ENCODE measurements at regions not wholly inside any gene's neighbourhood (a gene's known extent, or its start where the extent isn't known, plus 50 kb on each side); places are given as distances from the start of the nearest gene placed in this dataset.

DNA sequence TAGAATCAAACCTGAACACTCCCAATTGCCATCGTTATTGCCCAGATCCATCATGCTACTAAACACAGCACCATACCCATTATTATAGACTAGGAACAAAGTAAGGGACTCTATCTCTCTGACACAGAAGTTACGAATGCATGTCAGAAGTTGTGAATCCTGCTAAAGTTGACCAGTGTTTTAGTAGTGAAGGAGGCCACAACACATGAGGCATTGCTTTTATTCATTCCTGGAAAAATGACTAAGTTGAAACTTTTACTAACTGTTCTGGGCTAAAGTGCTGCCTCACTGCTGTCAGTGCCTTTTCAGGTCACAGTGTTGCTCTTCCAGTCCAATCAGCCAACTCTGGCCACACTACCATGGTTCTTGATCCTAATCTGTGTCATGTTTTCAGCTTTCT lies 911.1 kb downstream of the TTLL7 start:
- H3K4me3 Mint-ChIP-seq, result no peak overlapping the region
- DNase-seq (ENCODE audit: low read depth, low spot score), result no peak
- H3K27me3 Mint-ChIP-seq (ENCODE audit: low read depth), result no peaks in the 10 kb centered on the region
- H3K9me3 Mint-ChIP-seq, result peaks cover 4% of the 10 kb centered on the region
- no peaks in the 10 kb centered on the region for H3K4me1 Mint-ChIP-seq
- peaks cover 9% of the 10 kb centered on the region for H3K36me3 Mint-ChIP-seq (ENCODE audit: low read depth)
- TF ChIP-seq CTCF (conservative IDR thresholded peaks at IDR 0.05), result no peak
- H3K27ac Mint-ChIP-seq (ENCODE audit: unreplicated experiment), result no peak overlapping the region

DNA sequence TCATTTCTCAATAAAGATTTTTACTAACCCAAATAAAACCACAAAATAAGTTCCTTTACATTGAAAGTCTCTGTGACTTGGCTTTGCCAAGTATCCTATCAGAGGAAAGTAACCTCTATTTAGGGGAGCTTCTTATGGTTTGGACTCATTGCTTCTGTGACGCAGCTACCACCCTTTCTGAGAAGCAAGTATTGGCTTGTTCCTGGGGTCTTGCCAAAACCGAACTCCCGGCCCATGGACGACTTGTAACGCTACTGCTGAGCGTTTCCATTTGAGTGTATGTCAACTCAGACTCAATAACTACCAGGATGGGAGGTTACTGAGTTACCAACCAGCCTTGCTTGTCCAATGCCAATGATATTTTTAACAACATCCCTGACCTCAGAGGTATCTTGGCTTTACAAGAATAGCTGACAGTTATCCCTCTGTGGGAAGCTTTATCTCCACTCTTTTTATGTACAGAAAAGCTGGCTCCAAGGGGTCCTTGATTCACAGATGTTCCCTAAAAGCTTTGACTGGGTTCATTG lies 911.9 kb downstream of the TTLL7 start:
- no peak overlapping the region for H3K4me3 Mint-ChIP-seq
- no peak overlapping the region for H3K27ac Mint-ChIP-seq (ENCODE audit: unreplicated experiment)
- peaks cover 4% of the 10 kb centered on the region for H3K9me3 Mint-ChIP-seq
- no peak for TF ChIP-seq CTCF (conservative IDR thresholded peaks at IDR 0.05)
- no peaks in the 10 kb centered on the region for H3K27me3 Mint-ChIP-seq (ENCODE audit: low read depth)
- H3K36me3 Mint-ChIP-seq (ENCODE audit: low read depth), result peaks cover 9% of the 10 kb centered on the region
- no peak for DNase-seq (ENCODE audit: low read depth, low spot score)
- H3K4me1 Mint-ChIP-seq, result no peaks in the 10 kb centered on the region

- peaks cover 4% of the 10 kb centered on the region for H3K9me3 Mint-ChIP-seq
- no peaks in the 10 kb centered on the region for H3K4me1 Mint-ChIP-seq
- H3K4me3 Mint-ChIP-seq, result no peak overlapping the region
- H3K27ac Mint-ChIP-seq (ENCODE audit: unreplicated experiment), result no peak overlapping the region
- TF ChIP-seq CTCF (conservative IDR thresholded peaks at IDR 0.05), result no peak
- H3K36me3 Mint-ChIP-seq (ENCODE audit: low read depth), result peaks cover 13% of the 10 kb centered on the region
- DNase-seq (ENCODE audit: low read depth, low spot score), result no peak
- H3K27me3 Mint-ChIP-seq (ENCODE audit: low read depth), result no peaks in the 10 kb centered on the region
Observed at GRCh38 chr1:83086346-83086745, 912.6 kb downstream of the TTLL7 start.

GRCh38 chr1:83083589-83084224 lies 915.2 kb downstream of the TTLL7 start:
- Mint-ChIP-seq H3K36me3 (ENCODE audit: low read depth) (peaks cover 13% of the 10 kb centered on the region), H3K27me3 (ENCODE audit: low read depth) (no peaks in the 10 kb centered on the region), H3K9me3 (peaks cover 6% of the 10 kb centered on the region), H3K4me1 (no peaks in the 10 kb centered on the region), H3K27ac (ENCODE audit: unreplicated experiment) (no peak overlapping the region), H3K4me3 (no peak overlapping the region)
- no peak for TF ChIP-seq CTCF (conservative IDR thresholded peaks at IDR 0.05)
- no peak for DNase-seq (ENCODE audit: low read depth, low spot score)

DNA sequence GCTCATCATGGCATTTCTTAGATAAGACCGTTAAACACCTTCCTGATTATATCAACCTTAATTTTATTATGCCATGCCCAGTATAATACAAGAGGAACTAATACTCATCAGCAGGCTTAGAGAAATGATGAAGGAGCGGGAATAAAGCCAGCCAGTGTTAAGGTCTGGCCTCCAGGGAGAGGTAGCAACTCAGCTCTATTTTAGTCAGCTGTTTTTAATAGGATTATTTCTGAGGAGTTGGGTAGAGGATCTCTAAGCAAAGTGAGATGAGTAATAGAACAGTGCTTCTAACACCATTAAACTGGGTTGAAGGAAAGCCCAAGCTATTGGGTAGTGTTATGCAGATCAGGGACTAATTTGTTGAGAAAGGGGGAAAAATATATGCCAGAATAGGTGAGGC lies 921.5 kb downstream of the TTLL7 start:
- H3K9me3 Mint-ChIP-seq, result peaks cover 3% of the 10 kb centered on the region
- no peak overlapping the region for H3K27ac Mint-ChIP-seq (ENCODE audit: unreplicated experiment)
- H3K36me3 Mint-ChIP-seq (ENCODE audit: low read depth), result peaks cover 15% of the 10 kb centered on the region
- no peak overlapping the region for H3K4me3 Mint-ChIP-seq
- no peak for DNase-seq (ENCODE audit: low read depth, low spot score)
- H3K27me3 Mint-ChIP-seq (ENCODE audit: low read depth), result no peaks in the 10 kb centered on the region
- no peaks in the 10 kb centered on the region for H3K4me1 Mint-ChIP-seq
- TF ChIP-seq CTCF (conservative IDR thresholded peaks at IDR 0.05), result no peak
